IMR-90 (cell line): ENCODE measurements at regions not wholly inside any gene's neighbourhood (a gene's known extent, or its start where the extent isn't known, plus 50 kb on each side); places are given as distances from the start of the nearest gene placed in this dataset.

Experiments
- ATAC-seq: fragments of 200-7000 bp; cut with Tn5 transposase; 2 replicates; pipeline ENCODE4 v1.9.1; 2020; ENCODE audit warnings: low read depth, mild to moderate bottlenecking, moderate library complexity
- BruUV-seq: library from RNA; stranded (reverse); fragments of 400-500 nt; replicated peaks from 2 replicates; lab custom pipeline; 2021; lab: Mats Ljungman, UMichigan
- CTCF ChIA-PET: fragments of 300-600 bp; formaldehyde crosslinking; extraction: SDS; loops from one replicate; lab custom pipeline; 2021; ENCODE audit warnings: antibody characterized with exemption; lab: Yijun Ruan, JAX
- POLR2A ChIA-PET: fragments of 300-600 bp; sonication (Branson Sonifier 250); formaldehyde crosslinking; loops from one replicate; lab custom pipeline; 2022; ENCODE audit warnings: antibody characterized with exemption; ENCODE audit not compliant: unreplicated experiment; lab: Charles Lee
- DNase-seq: peaks from one replicate; pipeline ENCODE4 v3.0.0; 2013
- H2AFZ ChIP-seq: replicated peaks from 2 replicates; pipeline ENCODE3; 2013; ENCODE audit warnings: low read length, mild to moderate bottlenecking; ENCODE audit not compliant: poor library complexity
- H2AK5ac ChIP-seq: 2 replicates; pipeline ENCODE4 v1.6.1; 2013; ENCODE audit warnings: low read depth, low read length, inconsistent platforms
- H2AK9ac ChIP-seq: replicated peaks from 2 replicates; pipeline ENCODE3; 2013; ENCODE audit warnings: mild to moderate bottlenecking, low read depth, low read length, moderate library complexity; ENCODE audit not compliant: poor library complexity
- H2BK120ac ChIP-seq: 2 replicates; pipeline ENCODE4 v1.6.1; 2013; ENCODE audit warnings: low read depth, low read length, inconsistent platforms
- H2BK15ac ChIP-seq: 3 replicates; pipeline ENCODE4 v1.6.1; 2013; ENCODE audit warnings: low read depth, low read length, inconsistent platforms
- H2BK20ac ChIP-seq: 2 replicates; pipeline ENCODE4 v1.6.1; 2013; ENCODE audit warnings: low read depth, mild to moderate bottlenecking, inconsistent platforms, low read length, moderate library complexity
- H2BK5ac ChIP-seq: 2 replicates; pipeline ENCODE4 v1.6.1; 2013; ENCODE audit warnings: mild to moderate bottlenecking, low read depth, low read length, inconsistent platforms; ENCODE audit not compliant: poor library complexity, severe bottlenecking
- H3K14ac ChIP-seq: replicated peaks from 2 replicates; pipeline ENCODE4 v1.6.1; 2013; ENCODE audit warnings: low read depth, low read length, inconsistent platforms
- H3K18ac ChIP-seq: 2 replicates; pipeline ENCODE4 v1.6.1; 2013; ENCODE audit warnings: low read depth, low read length, control low read depth
- H3K23ac ChIP-seq: 2 replicates; pipeline ENCODE4 v1.6.1; 2013; ENCODE audit warnings: low read depth, low read length, inconsistent platforms
- H3K27ac ChIP-seq: 2 replicates; pipeline ENCODE4 v1.5.1; 2013; ENCODE audit warnings: mild to moderate bottlenecking, control low read depth, low read length; ENCODE audit not compliant: insufficient read depth
- H3K27me3 ChIP-seq: 2 replicates; pipeline ENCODE4 v1.6.1; 2013; ENCODE audit warnings: low read length; ENCODE audit not compliant: control insufficient read depth, insufficient read depth
- H3K36me3 ChIP-seq: 2 replicates; pipeline ENCODE4 v1.6.1; 2013; ENCODE audit warnings: low read length, mixed read lengths; ENCODE audit not compliant: control insufficient read depth, insufficient read depth
- H3K4ac ChIP-seq: 2 replicates; pipeline ENCODE4 v1.6.1; 2013; ENCODE audit warnings: low read depth, low read length, inconsistent platforms
- H3K4me1 ChIP-seq: 2 replicates; pipeline ENCODE4 v1.6.1; 2013; ENCODE audit warnings: low read length, mixed read lengths; ENCODE audit not compliant: control insufficient read depth, insufficient read depth
- H3K4me2 ChIP-seq: 2 replicates; pipeline ENCODE4 v1.6.1; 2013; ENCODE audit warnings: low read depth, mild to moderate bottlenecking, control low read depth, low read length, moderate library complexity
- H3K4me3 ChIP-seq: 2 replicates; pipeline ENCODE4 v1.5.1; 2013; ENCODE audit warnings: low read depth, mild to moderate bottlenecking, control low read depth, low read length, moderate library complexity; ENCODE audit not compliant: insufficient read depth
- H3K56ac ChIP-seq: 2 replicates; pipeline ENCODE4 v1.6.1; 2013; ENCODE audit warnings: low read length, inconsistent platforms; ENCODE audit not compliant: insufficient read depth; ENCODE audit errors: extremely low read depth
- H3K79me1 ChIP-seq, 2 experiments: 2 replicates each; pipeline ENCODE4 v1.6.1; 2013; ENCODE audit warnings: low read length in 2 of 2, inconsistent platforms in 1 of 2, low read depth in 1 of 2
- H3K9ac ChIP-seq: 2 replicates; pipeline ENCODE4 v1.6.1; 2013; ENCODE audit warnings: low read depth, low read length, control low read depth
- H3K9me1 ChIP-seq: 2 replicates; pipeline ENCODE4 v1.6.1; 2013; ENCODE audit warnings: low read length, inconsistent platforms; ENCODE audit not compliant: insufficient read depth
- H3K9me3 ChIP-seq: 2 replicates; pipeline ENCODE4 v1.6.1; 2013; ENCODE audit warnings: low read length; ENCODE audit not compliant: control insufficient read depth, insufficient read depth
- H4K20me1 ChIP-seq: 2 replicates; pipeline ENCODE4 v1.6.1; 2013; ENCODE audit warnings: low read length, inconsistent platforms; ENCODE audit not compliant: insufficient read depth
- H4K5ac ChIP-seq: 2 replicates; pipeline ENCODE4 v1.6.1; 2013; ENCODE audit warnings: mild to moderate bottlenecking, low read depth, low read length, control low read depth
- H4K8ac ChIP-seq, 2 experiments: 2 replicates each; pipeline ENCODE4 v1.6.1; 2013; ENCODE audit warnings: low read depth in 2 of 2, low read length in 2 of 2, control low read depth in 1 of 2, inconsistent platforms in 1 of 2
- H4K91ac ChIP-seq: 2 replicates; pipeline ENCODE4 v1.6.1; 2013; ENCODE audit warnings: low read depth, low read length, inconsistent platforms; ENCODE audit not compliant: insufficient read depth
- BHLHE40 ChIP-seq: fragments of 150-350 bp; IDR thresholded peaks from 2 replicates; pipeline ENCODE4 v1.6.1; 2016; ENCODE audit warnings: mild to moderate bottlenecking, low read depth, low read length
- CEBPB ChIP-seq: IDR thresholded peaks from 2 replicates; pipeline ENCODE4 v1.6.1; 2012; ENCODE audit warnings: low read depth, low read length, improper control_type of control experiment
- CHD1 ChIP-seq: IDR thresholded peaks from 2 replicates; pipeline ENCODE4 v1.6.1; 2012; ENCODE audit warnings: low read depth, low read length, improper control_type of control experiment
- ELK1 ChIP-seq: fragments of 150-350 bp; IDR thresholded peaks from 2 replicates; pipeline ENCODE4 v1.6.1; 2016; ENCODE audit warnings: low read depth, mild to moderate bottlenecking, low read length, moderate library complexity, borderline replicate concordance
- MAZ ChIP-seq: IDR thresholded peaks from 2 replicates; pipeline ENCODE4 v1.6.1; 2012; ENCODE audit warnings: low read depth, mild to moderate bottlenecking, low read length, improper control_type of control experiment, moderate library complexity, borderline replicate concordance
- MXI1 ChIP-seq: IDR thresholded peaks from 2 replicates; pipeline ENCODE4 v1.6.1; 2012; ENCODE audit warnings: low read depth, mild to moderate bottlenecking, low read length, moderate library complexity, borderline replicate concordance
- NFE2L2 ChIP-seq: fragments of 150-350 bp; IDR thresholded peaks from 2 replicates; pipeline ENCODE4 v1.6.1; 2016; ENCODE audit warnings: low read depth, mild to moderate bottlenecking, low read length
- RAD21 ChIP-seq: IDR thresholded peaks from 2 replicates; pipeline ENCODE4 v1.6.1; 2012; ENCODE audit warnings: low read length, improper control_type of control experiment
- RCOR1 ChIP-seq: IDR thresholded peaks from 2 replicates; pipeline ENCODE4 v1.6.1; 2012; ENCODE audit warnings: mild to moderate bottlenecking, low read length, improper control_type of control experiment; ENCODE audit not compliant: insufficient replicate concordance
- RFX5 ChIP-seq: IDR thresholded peaks from 2 replicates; pipeline ENCODE4 v1.8.0; 2012; ENCODE audit warnings: low read depth, mild to moderate bottlenecking, low read length, moderate library complexity
- SMC3 ChIP-seq: fragments of 150-350 bp; IDR thresholded peaks from 2 replicates; pipeline ENCODE4 v1.6.1; 2016; ENCODE audit warnings: low read depth, mild to moderate bottlenecking, antibody characterized with exemption, low read length, moderate library complexity
- WGBS, 2 experiments: methylation state at CpG; one replicate each; pipeline versions ENCODE4 v1.1.5 to v1.1.7; 2013; ENCODE audit warnings: missing lambda C conversion rate in 2 of 2; ENCODE audit not compliant: insufficient read length in 1 of 2; ENCODE audit errors: extremely low coverage in 2 of 2; 5-methylcytosine and 5-hydroxymethylcytosine counted together
- dilution Hi-C: fragments of 300-500 bp; cut with HindIII; formaldehyde crosslinking; loops from one replicate; pipeline ENCODE4 v1.14.3; 2018; ENCODE audit warnings: low sequenced_read_pairs; ENCODE audit not compliant: unreplicated experiment
- in situ Hi-C: fragments of 300-500 bp; cut with MboI; formaldehyde crosslinking; loops from 3 replicates; pipeline ENCODE4 v1.14.3; 2019; ENCODE audit warnings: low sequenced_read_pairs, inconsistent platforms, mixed read lengths
- intact Hi-C: fragments of 100-400 bp; cut with micrococcal nuclease; formaldehyde crosslinking; loops from 2 replicates; pipeline ENCODE4 v1.10.0; 2022

GRCh38 chr11:131135611-131136010, 219.3 kb upstream of the SNX19 start:
- ChIA-PET CTCF (no interaction called here), POLR2A (no interaction called here)
- DNase-seq = no peak
- Histone ChIP-seq H3K36me3 (no peaks in the 10 kb centered on the region), H2BK5ac (no peak overlapping the region), H3K4me1 (peaks cover 15% of the 10 kb centered on the region), H4K91ac (no peak overlapping the region), H4K20me1 (no peaks in the 10 kb centered on the region), H2AK9ac (no peak overlapping the region), H3K9me1 (peaks cover 15% of the 10 kb centered on the region), H3K9me3 (no peaks in the 10 kb centered on the region), H2AFZ (no peak overlapping the region), H3K56ac (no peak overlapping the region), H2BK20ac (peak overlapping the region; percentile 16; the same call in 1 of the 2 replicates), H2BK120ac (peak overlapping the region; percentile 50), H3K27me3 (no peaks in the 10 kb centered on the region; the same call in 1 of the 2 replicates), H3K79me1 (no peaks in the 10 kb centered on the region), H3K23ac (no peak overlapping the region), H3K4me3 (no peak overlapping the region), H2BK15ac (0 out of 3 replicates have a peak overlapping the region, but pooled peaks have one; percentile 48), H3K4me2 (no peak overlapping the region), H4K8ac (0 out of 4 replicates have a peak overlapping the region, but pooled peaks of 1 of the 2 experiments have one; percentile 21), H3K4ac (peak overlapping the region; percentile 53), H3K14ac (0 out of 2 replicates have a peak overlapping the region, but pooled peaks have one; percentile 16), H2AK5ac (peak overlapping the region; percentile 75), H4K5ac (no peak overlapping the region), H3K27ac (no peak overlapping the region), H3K9ac (no peak overlapping the region), H3K18ac (no peak overlapping the region)
- ATAC-seq = no peak
- dilution Hi-C loops (no loop called here), in situ Hi-C loops (no loop called here), intact Hi-C loops (no loop called here)
- no CpG with 5 or more reads among the region's 3 CpGs for WGBS, 2 experiments
- TF ChIP-seq CEBPB (no peak), RFX5 (no peak), MXI1 (no peak), SMC3 (no peak), CHD1 (no peak), RCOR1 (no peak), NFE2L2 (no peak), BHLHE40 (no peak), ELK1 (no peak), RAD21 (no peak), MAZ (no peak)
- no TSS peak for BruUV-seq
